GM12878 (cell line): ENCODE measurements at regions not wholly inside any gene's neighbourhood (a gene's known extent, or its start where the extent isn't known, plus 50 kb on each side); places are given as distances from the start of the nearest gene placed in this dataset.

Source experiments
- CREB1 ChIP-seq: IDR thresholded peaks from 2 replicates; pipeline ENCODE4 v1.6.1; 2012; ENCODE audit warnings: low read depth, mild to moderate bottlenecking, inconsistent platforms
- CTCF ChIP-seq, 3 experiments: IDR thresholded peaks in 2 of 3; conservative IDR thresholded peaks in 1 of 3; 2 replicates each; pipeline ENCODE4 v1.5.1; 2011; ENCODE audit warnings: low read depth in 3 of 3, low read length in 3 of 3, mild to moderate bottlenecking in 3 of 3, control low read depth in 2 of 3, moderate library complexity in 2 of 3, inconsistent platforms in 1 of 3, mixed read lengths in 1 of 3; ENCODE audit not compliant: control insufficient read depth in 2 of 3, insufficient read depth in 1 of 3; ENCODE audit errors: extremely low read depth in 1 of 3
- FOS ChIP-seq: IDR thresholded peaks from 3 replicates; pipeline ENCODE4 v1.6.1; 2011; ENCODE audit warnings: borderline replicate concordance; ENCODE audit not compliant: insufficient read length; ENCODE audit errors: extremely low read depth
- MAX ChIP-seq: IDR thresholded peaks from 2 replicates; pipeline ENCODE4 v1.6.1; 2012; ENCODE audit warnings: low read depth, low read length, improper control_type of control experiment
- POLR2AphosphoS5 ChIP-seq: IDR thresholded peaks from 2 replicates; pipeline ENCODE4 v1.6.1; 2011; ENCODE audit warnings: mild to moderate bottlenecking, low read length, inconsistent platforms
- ZNF274 ChIP-seq: IDR thresholded peaks from one replicate; pipeline ENCODE4 v1.8.0; 2011; ENCODE audit not compliant: insufficient read length, insufficient read depth

GRCh38 chr4:33107814-33108213 is 2387.6 kb downstream of the PCDH7 start:
- TF ChIP-seq CTCF (IDR thresholded peaks at IDR 0.05 in 2 of 3, conservative IDR thresholded peaks at IDR 0.05 in 1 of 3; ENCODE audit: control insufficient read depth in 2 of 3, extremely low read depth in 1 of 3, insufficient read depth in 1 of 3, low read depth in 3 of 3, low read length in 3 of 3), result no peak
- no peak for TF ChIP-seq ZNF274
- TF ChIP-seq POLR2AphosphoS5, result no peak
- no peak for TF ChIP-seq FOS
- no peak for TF ChIP-seq CREB1
- no peak for TF ChIP-seq MAX
